Suprapubic skin (tissue), 4 donors: ENCODE measurements at regions not wholly inside any gene's neighbourhood (a gene's known extent, or its start where the extent isn't known, plus 50 kb on each side); places are given as distances from the start of the nearest gene placed in this dataset.
"Not testable (repeated sequence)": the region's sequence is repeated elsewhere in the genome, so short reads cannot be mapped to it uniquely, and the experiment has no call there.

Source experiments
- EP300 ChIP-seq: sonication (generic); formaldehyde crosslinking; IDR thresholded peaks from one replicate; pipeline ENCODE4 v1.6.1; 2017; ENCODE audit warnings: antibody characterized with exemption
- POLR2A ChIP-seq, 2 donors: fragments of 450-650 bp; IDR thresholded peaks; one replicate each; pipeline ENCODE4 v1.6.1; 2017; ENCODE audit warnings: antibody characterized with exemption in 2 of 2, mild to moderate bottlenecking in 2 of 2, moderate library complexity in 2 of 2
- POLR2AphosphoS5 ChIP-seq, 3 donors: sonication (generic); formaldehyde crosslinking; IDR thresholded peaks; one replicate each; pipeline ENCODE4 v1.6.1; 2017; ENCODE audit warnings: antibody characterized with exemption in 3 of 3
- TF ChIP-seq, protein P1 (sequence below), 2 donors: fragments of 200-600 bp in 1 of 2; fragments of 450-650 bp in 1 of 2; sonication (generic) in 1 of 2; IDR thresholded peaks; one replicate each; pipeline ENCODE4 v1.5.1; 2016 to 2019; ENCODE audit warnings: antibody characterized with exemption in 2 of 2, mild to moderate bottlenecking in 1 of 2, moderate library complexity in 1 of 2

GRCh38 chr22:15823178-15823577 is 133.4 kb downstream of the POTEH start:
- TF ChIP-seq, protein P1, sequence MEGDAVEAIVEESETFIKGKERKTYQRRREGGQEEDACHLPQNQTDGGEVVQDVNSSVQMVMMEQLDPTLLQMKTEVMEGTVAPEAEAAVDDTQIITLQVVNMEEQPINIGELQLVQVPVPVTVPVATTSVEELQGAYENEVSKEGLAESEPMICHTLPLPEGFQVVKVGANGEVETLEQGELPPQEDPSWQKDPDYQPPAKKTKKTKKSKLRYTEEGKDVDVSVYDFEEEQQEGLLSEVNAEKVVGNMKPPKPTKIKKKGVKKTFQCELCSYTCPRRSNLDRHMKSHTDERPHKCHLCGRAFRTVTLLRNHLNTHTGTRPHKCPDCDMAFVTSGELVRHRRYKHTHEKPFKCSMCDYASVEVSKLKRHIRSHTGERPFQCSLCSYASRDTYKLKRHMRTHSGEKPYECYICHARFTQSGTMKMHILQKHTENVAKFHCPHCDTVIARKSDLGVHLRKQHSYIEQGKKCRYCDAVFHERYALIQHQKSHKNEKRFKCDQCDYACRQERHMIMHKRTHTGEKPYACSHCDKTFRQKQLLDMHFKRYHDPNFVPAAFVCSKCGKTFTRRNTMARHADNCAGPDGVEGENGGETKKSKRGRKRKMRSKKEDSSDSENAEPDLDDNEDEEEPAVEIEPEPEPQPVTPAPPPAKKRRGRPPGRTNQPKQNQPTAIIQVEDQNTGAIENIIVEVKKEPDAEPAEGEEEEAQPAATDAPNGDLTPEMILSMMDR (IDR thresholded peaks at IDR 0.05) = not testable (repeated sequence)
- not testable (repeated sequence) for TF ChIP-seq POLR2A (IDR thresholded peaks at IDR 0.05); POLR2AphosphoS5 (IDR thresholded peaks at IDR 0.05); EP300
